IMR-90 (cell line): ENCODE measurements at regions not wholly inside any gene's neighbourhood (a gene's known extent, or its start where the extent isn't known, plus 50 kb on each side); places are given as distances from the start of the nearest gene placed in this dataset.

ENCODE experiments used
- ATAC-seq: fragments of 200-7000 bp; cut with Tn5 transposase; 2 replicates; pipeline ENCODE4 v1.9.1; 2020; ENCODE audit warnings: low read depth, mild to moderate bottlenecking, moderate library complexity
- BruUV-seq: library from RNA; stranded (reverse); fragments of 400-500 nt; replicated peaks from 2 replicates; lab custom pipeline; 2021; lab: Mats Ljungman, UMichigan
- CTCF ChIA-PET: fragments of 300-600 bp; formaldehyde crosslinking; extraction: SDS; loops from one replicate; lab custom pipeline; 2021; ENCODE audit warnings: antibody characterized with exemption; lab: Yijun Ruan, JAX
- POLR2A ChIA-PET: fragments of 300-600 bp; sonication (Branson Sonifier 250); formaldehyde crosslinking; loops from one replicate; lab custom pipeline; 2022; ENCODE audit warnings: antibody characterized with exemption; ENCODE audit not compliant: unreplicated experiment; lab: Charles Lee
- DNase-seq: peaks from one replicate; pipeline ENCODE4 v3.0.0; 2013
- H2AFZ ChIP-seq: replicated peaks from 2 replicates; pipeline ENCODE3; 2013; ENCODE audit warnings: low read length, mild to moderate bottlenecking; ENCODE audit not compliant: poor library complexity
- H2AK5ac ChIP-seq: 2 replicates; pipeline ENCODE4 v1.6.1; 2013; ENCODE audit warnings: low read depth, low read length, inconsistent platforms
- H2AK9ac ChIP-seq: replicated peaks from 2 replicates; pipeline ENCODE3; 2013; ENCODE audit warnings: mild to moderate bottlenecking, low read depth, low read length, moderate library complexity; ENCODE audit not compliant: poor library complexity
- H2BK120ac ChIP-seq: 2 replicates; pipeline ENCODE4 v1.6.1; 2013; ENCODE audit warnings: low read depth, low read length, inconsistent platforms
- H2BK15ac ChIP-seq: 3 replicates; pipeline ENCODE4 v1.6.1; 2013; ENCODE audit warnings: low read depth, low read length, inconsistent platforms
- H2BK20ac ChIP-seq: 2 replicates; pipeline ENCODE4 v1.6.1; 2013; ENCODE audit warnings: low read depth, mild to moderate bottlenecking, inconsistent platforms, low read length, moderate library complexity
- H2BK5ac ChIP-seq: 2 replicates; pipeline ENCODE4 v1.6.1; 2013; ENCODE audit warnings: mild to moderate bottlenecking, low read depth, low read length, inconsistent platforms; ENCODE audit not compliant: poor library complexity, severe bottlenecking
- H3K14ac ChIP-seq: replicated peaks from 2 replicates; pipeline ENCODE4 v1.6.1; 2013; ENCODE audit warnings: low read depth, low read length, inconsistent platforms
- H3K18ac ChIP-seq: 2 replicates; pipeline ENCODE4 v1.6.1; 2013; ENCODE audit warnings: low read depth, low read length, control low read depth
- H3K23ac ChIP-seq: 2 replicates; pipeline ENCODE4 v1.6.1; 2013; ENCODE audit warnings: low read depth, low read length, inconsistent platforms
- H3K27ac ChIP-seq: 2 replicates; pipeline ENCODE4 v1.5.1; 2013; ENCODE audit warnings: mild to moderate bottlenecking, control low read depth, low read length; ENCODE audit not compliant: insufficient read depth
- H3K27me3 ChIP-seq: 2 replicates; pipeline ENCODE4 v1.6.1; 2013; ENCODE audit warnings: low read length; ENCODE audit not compliant: control insufficient read depth, insufficient read depth
- H3K36me3 ChIP-seq: 2 replicates; pipeline ENCODE4 v1.6.1; 2013; ENCODE audit warnings: low read length, mixed read lengths; ENCODE audit not compliant: control insufficient read depth, insufficient read depth
- H3K4ac ChIP-seq: 2 replicates; pipeline ENCODE4 v1.6.1; 2013; ENCODE audit warnings: low read depth, low read length, inconsistent platforms
- H3K4me1 ChIP-seq: 2 replicates; pipeline ENCODE4 v1.6.1; 2013; ENCODE audit warnings: low read length, mixed read lengths; ENCODE audit not compliant: control insufficient read depth, insufficient read depth
- H3K4me2 ChIP-seq: 2 replicates; pipeline ENCODE4 v1.6.1; 2013; ENCODE audit warnings: low read depth, mild to moderate bottlenecking, control low read depth, low read length, moderate library complexity
- H3K4me3 ChIP-seq: 2 replicates; pipeline ENCODE4 v1.5.1; 2013; ENCODE audit warnings: low read depth, mild to moderate bottlenecking, control low read depth, low read length, moderate library complexity; ENCODE audit not compliant: insufficient read depth
- H3K56ac ChIP-seq: 2 replicates; pipeline ENCODE4 v1.6.1; 2013; ENCODE audit warnings: low read length, inconsistent platforms; ENCODE audit not compliant: insufficient read depth; ENCODE audit errors: extremely low read depth
- H3K79me1 ChIP-seq, 2 experiments: 2 replicates each; pipeline ENCODE4 v1.6.1; 2013; ENCODE audit warnings: low read length in 2 of 2, inconsistent platforms in 1 of 2, low read depth in 1 of 2
- H3K9ac ChIP-seq: 2 replicates; pipeline ENCODE4 v1.6.1; 2013; ENCODE audit warnings: low read depth, low read length, control low read depth
- H3K9me1 ChIP-seq: 2 replicates; pipeline ENCODE4 v1.6.1; 2013; ENCODE audit warnings: low read length, inconsistent platforms; ENCODE audit not compliant: insufficient read depth
- H3K9me3 ChIP-seq: 2 replicates; pipeline ENCODE4 v1.6.1; 2013; ENCODE audit warnings: low read length; ENCODE audit not compliant: control insufficient read depth, insufficient read depth
- H4K20me1 ChIP-seq: 2 replicates; pipeline ENCODE4 v1.6.1; 2013; ENCODE audit warnings: low read length, inconsistent platforms; ENCODE audit not compliant: insufficient read depth
- H4K5ac ChIP-seq: 2 replicates; pipeline ENCODE4 v1.6.1; 2013; ENCODE audit warnings: mild to moderate bottlenecking, low read depth, low read length, control low read depth
- H4K8ac ChIP-seq, 2 experiments: 2 replicates each; pipeline ENCODE4 v1.6.1; 2013; ENCODE audit warnings: low read depth in 2 of 2, low read length in 2 of 2, control low read depth in 1 of 2, inconsistent platforms in 1 of 2
- H4K91ac ChIP-seq: 2 replicates; pipeline ENCODE4 v1.6.1; 2013; ENCODE audit warnings: low read depth, low read length, inconsistent platforms; ENCODE audit not compliant: insufficient read depth
- BHLHE40 ChIP-seq: fragments of 150-350 bp; IDR thresholded peaks from 2 replicates; pipeline ENCODE4 v1.6.1; 2016; ENCODE audit warnings: mild to moderate bottlenecking, low read depth, low read length
- CTCF ChIP-seq: conservative IDR thresholded peaks from 2 replicates; pipeline ENCODE4 v1.5.1; 2012; ENCODE audit warnings: mild to moderate bottlenecking, low read depth, low read length, improper control_type of control experiment
- MAFK ChIP-seq: IDR thresholded peaks from 2 replicates; pipeline ENCODE4 v1.6.1; 2012; ENCODE audit warnings: low read depth, low read length, improper control_type of control experiment
- MAZ ChIP-seq: IDR thresholded peaks from 2 replicates; pipeline ENCODE4 v1.6.1; 2012; ENCODE audit warnings: low read depth, mild to moderate bottlenecking, low read length, improper control_type of control experiment, moderate library complexity, borderline replicate concordance
- MXI1 ChIP-seq: IDR thresholded peaks from 2 replicates; pipeline ENCODE4 v1.6.1; 2012; ENCODE audit warnings: low read depth, mild to moderate bottlenecking, low read length, moderate library complexity, borderline replicate concordance
- NFE2L2 ChIP-seq: fragments of 150-350 bp; IDR thresholded peaks from 2 replicates; pipeline ENCODE4 v1.6.1; 2016; ENCODE audit warnings: low read depth, mild to moderate bottlenecking, low read length
- RAD21 ChIP-seq: IDR thresholded peaks from 2 replicates; pipeline ENCODE4 v1.6.1; 2012; ENCODE audit warnings: low read length, improper control_type of control experiment
- RCOR1 ChIP-seq: IDR thresholded peaks from 2 replicates; pipeline ENCODE4 v1.6.1; 2012; ENCODE audit warnings: mild to moderate bottlenecking, low read length, improper control_type of control experiment; ENCODE audit not compliant: insufficient replicate concordance
- RFX5 ChIP-seq: IDR thresholded peaks from 2 replicates; pipeline ENCODE4 v1.8.0; 2012; ENCODE audit warnings: low read depth, mild to moderate bottlenecking, low read length, moderate library complexity
- SMC3 ChIP-seq: fragments of 150-350 bp; IDR thresholded peaks from 2 replicates; pipeline ENCODE4 v1.6.1; 2016; ENCODE audit warnings: low read depth, mild to moderate bottlenecking, antibody characterized with exemption, low read length, moderate library complexity
- USF2 ChIP-seq: fragments of 150-350 bp; IDR thresholded peaks from 2 replicates; pipeline ENCODE4 v1.6.1; 2017; ENCODE audit warnings: mild to moderate bottlenecking, antibody characterized with exemption, low read length, low read depth
- WGBS, 2 experiments: methylation state at CpG; one replicate each; pipeline versions ENCODE4 v1.1.5 to v1.1.7; 2013; ENCODE audit warnings: missing lambda C conversion rate in 2 of 2; ENCODE audit not compliant: insufficient read length in 1 of 2; ENCODE audit errors: extremely low coverage in 2 of 2; 5-methylcytosine and 5-hydroxymethylcytosine counted together
- dilution Hi-C: fragments of 300-500 bp; cut with HindIII; formaldehyde crosslinking; loops from one replicate; pipeline ENCODE4 v1.14.3; 2018; ENCODE audit warnings: low sequenced_read_pairs; ENCODE audit not compliant: unreplicated experiment
- in situ Hi-C: fragments of 300-500 bp; cut with MboI; formaldehyde crosslinking; loops from 3 replicates; pipeline ENCODE4 v1.14.3; 2019; ENCODE audit warnings: low sequenced_read_pairs, inconsistent platforms, mixed read lengths
- intact Hi-C: fragments of 100-400 bp; cut with micrococcal nuclease; formaldehyde crosslinking; loops from 2 replicates; pipeline ENCODE4 v1.10.0; 2022
- TF ChIP-seq, protein P1 (sequence below): fragments of 150-350 bp; IDR thresholded peaks from 2 replicates; pipeline ENCODE4 v1.6.1; 2016; ENCODE audit warnings: low read depth, mild to moderate bottlenecking, low read length, moderate library complexity, borderline replicate concordance

GRCh38 chr10:131422731-131423130 lies 111.2 kb upstream of the TCERG1L start:
- H3K4ac ChIP-seq: no peak overlapping the region
- no peak overlapping the region for H4K91ac ChIP-seq
- no peak overlapping the region for H3K18ac ChIP-seq
- ChIA-PET POLR2A (no interaction called here), CTCF (no interaction called here)
- H3K36me3 ChIP-seq: no peaks in the 10 kb centered on the region
- H3K14ac ChIP-seq: no peak overlapping the region
- H4K8ac ChIP-seq: no peak overlapping the region
- no peak overlapping the region for H2BK15ac ChIP-seq
- H3K4me2 ChIP-seq: no peak overlapping the region
- no peak overlapping the region for H3K9ac ChIP-seq
- TF ChIP-seq SMC3 (no peak), NFE2L2 (no peak), MAFK (no peak), RCOR1 (no peak), USF2 (no peak), RAD21 (no peak), CTCF (no peak), RFX5 (no peak), MXI1 (no peak), BHLHE40 (no peak), MAZ (no peak)
- TF ChIP-seq, protein P1, sequence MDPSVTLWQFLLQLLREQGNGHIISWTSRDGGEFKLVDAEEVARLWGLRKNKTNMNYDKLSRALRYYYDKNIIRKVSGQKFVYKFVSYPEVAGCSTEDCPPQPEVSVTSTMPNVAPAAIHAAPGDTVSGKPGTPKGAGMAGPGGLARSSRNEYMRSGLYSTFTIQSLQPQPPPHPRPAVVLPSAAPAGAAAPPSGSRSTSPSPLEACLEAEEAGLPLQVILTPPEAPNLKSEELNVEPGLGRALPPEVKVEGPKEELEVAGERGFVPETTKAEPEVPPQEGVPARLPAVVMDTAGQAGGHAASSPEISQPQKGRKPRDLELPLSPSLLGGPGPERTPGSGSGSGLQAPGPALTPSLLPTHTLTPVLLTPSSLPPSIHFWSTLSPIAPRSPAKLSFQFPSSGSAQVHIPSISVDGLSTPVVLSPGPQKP: no peak
- no peaks in the 10 kb centered on the region for H3K9me1 ChIP-seq
- in situ Hi-C loops: no loop called here
- H3K4me1 ChIP-seq: no peaks in the 10 kb centered on the region
- no peak overlapping the region for H4K5ac ChIP-seq
- H3K27me3 ChIP-seq: no peaks in the 10 kb centered on the region
- no peak overlapping the region for H3K56ac ChIP-seq
- no peak overlapping the region for H3K23ac ChIP-seq
- no peak overlapping the region for H2BK5ac ChIP-seq
- no peak overlapping the region for H2AK9ac ChIP-seq
- no CpG with 5 or more reads among the region's 10 CpGs for WGBS, 2 experiments
- no peak overlapping the region for H2BK120ac ChIP-seq
- DNase-seq (no peak), ATAC-seq (no peak)
- intact Hi-C loops: no loop called here
- H3K27ac ChIP-seq: no peak overlapping the region
- dilution Hi-C loops: no loop called here
- peaks cover 52% of the 10 kb centered on the region for H3K9me3 ChIP-seq
- H2AK5ac ChIP-seq: no peak overlapping the region
- no peak overlapping the region for H3K4me3 ChIP-seq
- no peaks in the 10 kb centered on the region for H4K20me1 ChIP-seq
- H2AFZ ChIP-seq: no peak overlapping the region
- no peaks in the 10 kb centered on the region for H3K79me1 ChIP-seq
- no peak overlapping the region for H2BK20ac ChIP-seq
- BruUV-seq: no TSS peak
